ENCODE measurements at regions not wholly inside any gene's neighbourhood (a gene's known extent, or its start where the extent isn't known, plus 50 kb on each side); places are given as distances from the start of the nearest gene placed in this dataset.

GRCh38 chr2:40030456-40030975 is 251.5 kb upstream of the THUMPD2 start:
- Histone ChIP-seq H3K4me2 (ENCODE audit: low read depth, low read length) (no peak overlapping the region), H3K9ac (ENCODE audit: insufficient read depth, low read depth, low read length) (no peak overlapping the region), H3K9me3 (ENCODE audit: low read length) (peaks cover 16% of the 10 kb centered on the region), H3K79me2 (ENCODE audit: insufficient read depth, low read length) (no peaks in the 10 kb centered on the region), H3K4me1 (ENCODE audit: insufficient read depth, low read length) (no peaks in the 10 kb centered on the region), H4K20me1 (ENCODE audit: insufficient read depth, low read length) (no peaks in the 10 kb centered on the region), H3K4me3 (replicated peaks in 1 of 3; ENCODE audit: insufficient read depth in 1 of 3, low read depth in 2 of 3, low read length in 3 of 3) (no peak overlapping the region), H2AFZ (ENCODE audit: low read length) (no peak overlapping the region), H3K27me3 (ENCODE audit: control insufficient read depth in 1 of 2, insufficient read depth in 2 of 2, low read length in 2 of 2) (no peaks in the 10 kb centered on the region), H3K27ac (ENCODE audit: extremely low read length, insufficient read depth, low read length) (no peak overlapping the region), H3K36me3 (replicated peaks in 1 of 2; ENCODE audit: control insufficient read depth in 1 of 2, insufficient read depth in 2 of 2, low read length in 2 of 2) (no peaks in the 10 kb centered on the region)
- ATAC-seq (no peak), FAIRE-seq (no peak), DNase-seq (ENCODE audit: low spot score) (no peak)
- 1% methylated on average over 2 of the region's 2 CpGs for WGBS (ENCODE audit: low lambda C conversion rate)
- intact Hi-C loops (cut with micrococcal nuclease; ENCODE audit: unreplicated experiment) (no loop called here), in situ Hi-C loops (cut with HindIII; ENCODE audit: extremely low pct_ligation_motif_present, low pct_unique_long_range_greater_than_20kb) (no loop called here)
- TF ChIP-seq ZNF550 (CRISPR knock-in tag; IDR thresholded peaks at IDR 0.05; ENCODE audit: borderline replicate concordance) (no peak), KMT2A (CRISPR knock-in tag; IDR thresholded peaks at IDR 0.05) (no peak), KDM5A (IDR thresholded peaks at IDR 0.05; ENCODE audit: borderline replicate concordance, low read length) (no peak), ERF (CRISPR knock-in tag; IDR thresholded peaks at IDR 0.05) (no peak), CREM (IDR thresholded peaks at IDR 0.05) (no peak), CREM (CRISPR knock-in tag; IDR thresholded peaks at IDR 0.05) (no peak), ZNF713 (CRISPR knock-in tag; IDR thresholded peaks at IDR 0.05) (no peak), ZNF530 (CRISPR knock-in tag; IDR thresholded peaks at IDR 0.05; ENCODE audit: low read depth) (no peak), JARID2 (CRISPR knock-in tag; IDR thresholded peaks at IDR 0.05; ENCODE audit: insufficient replicate concordance) (no peak), TCF7 (IDR thresholded peaks at IDR 0.05; ENCODE audit: low read depth) (no peak), TSC22D2 (CRISPR knock-in tag; IDR thresholded peaks at IDR 0.05; ENCODE audit: borderline replicate concordance) (no peak), KLF13 (CRISPR knock-in tag; IDR thresholded peaks at IDR 0.05) (no peak), ZNF451 (CRISPR knock-in tag; IDR thresholded peaks at IDR 0.05) (no peak), CEBPB (IDR thresholded peaks at IDR 0.05; ENCODE audit: borderline replicate concordance, low read depth, low read length) (no peak), NFYC (CRISPR knock-in tag; IDR thresholded peaks at IDR 0.05) (no peak)
- TF ChIP-seq, protein P1, sequence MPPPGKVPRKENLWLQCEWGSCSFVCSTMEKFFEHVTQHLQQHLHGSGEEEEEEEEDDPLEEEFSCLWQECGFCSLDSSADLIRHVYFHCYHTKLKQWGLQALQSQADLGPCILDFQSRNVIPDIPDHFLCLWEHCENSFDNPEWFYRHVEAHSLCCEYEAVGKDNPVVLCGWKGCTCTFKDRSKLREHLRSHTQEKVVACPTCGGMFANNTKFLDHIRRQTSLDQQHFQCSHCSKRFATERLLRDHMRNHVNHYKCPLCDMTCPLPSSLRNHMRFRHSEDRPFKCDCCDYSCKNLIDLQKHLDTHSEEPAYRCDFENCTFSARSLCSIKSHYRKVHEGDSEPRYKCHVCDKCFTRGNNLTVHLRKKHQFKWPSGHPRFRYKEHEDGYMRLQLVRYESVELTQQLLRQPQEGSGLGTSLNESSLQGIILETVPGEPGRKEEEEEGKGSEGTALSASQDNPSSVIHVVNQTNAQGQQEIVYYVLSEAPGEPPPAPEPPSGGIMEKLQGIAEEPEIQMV (CRISPR knock-in tag; IDR thresholded peaks at IDR 0.05; ENCODE audit: low read depth) = no peak
- TF ChIP-seq, protein P2, sequence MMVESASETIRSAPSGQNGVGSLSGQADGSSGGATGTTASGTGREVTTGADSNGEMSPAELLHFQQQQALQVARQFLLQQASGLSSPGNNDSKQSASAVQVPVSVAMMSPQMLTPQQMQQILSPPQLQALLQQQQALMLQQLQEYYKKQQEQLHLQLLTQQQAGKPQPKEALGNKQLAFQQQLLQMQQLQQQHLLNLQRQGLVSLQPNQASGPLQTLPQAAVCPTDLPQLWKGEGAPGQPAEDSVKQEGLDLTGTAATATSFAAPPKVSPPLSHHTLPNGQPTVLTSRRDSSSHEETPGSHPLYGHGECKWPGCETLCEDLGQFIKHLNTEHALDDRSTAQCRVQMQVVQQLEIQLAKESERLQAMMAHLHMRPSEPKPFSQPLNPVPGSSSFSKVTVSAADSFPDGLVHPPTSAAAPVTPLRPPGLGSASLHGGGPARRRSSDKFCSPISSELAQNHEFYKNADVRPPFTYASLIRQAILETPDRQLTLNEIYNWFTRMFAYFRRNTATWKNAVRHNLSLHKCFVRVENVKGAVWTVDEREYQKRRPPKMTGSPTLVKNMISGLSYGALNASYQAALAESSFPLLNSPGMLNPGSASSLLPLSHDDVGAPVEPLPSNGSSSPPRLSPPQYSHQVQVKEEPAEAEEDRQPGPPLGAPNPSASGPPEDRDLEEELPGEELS (CRISPR knock-in tag; IDR thresholded peaks at IDR 0.05) = no peak
- TF ChIP-seq, protein P3, sequence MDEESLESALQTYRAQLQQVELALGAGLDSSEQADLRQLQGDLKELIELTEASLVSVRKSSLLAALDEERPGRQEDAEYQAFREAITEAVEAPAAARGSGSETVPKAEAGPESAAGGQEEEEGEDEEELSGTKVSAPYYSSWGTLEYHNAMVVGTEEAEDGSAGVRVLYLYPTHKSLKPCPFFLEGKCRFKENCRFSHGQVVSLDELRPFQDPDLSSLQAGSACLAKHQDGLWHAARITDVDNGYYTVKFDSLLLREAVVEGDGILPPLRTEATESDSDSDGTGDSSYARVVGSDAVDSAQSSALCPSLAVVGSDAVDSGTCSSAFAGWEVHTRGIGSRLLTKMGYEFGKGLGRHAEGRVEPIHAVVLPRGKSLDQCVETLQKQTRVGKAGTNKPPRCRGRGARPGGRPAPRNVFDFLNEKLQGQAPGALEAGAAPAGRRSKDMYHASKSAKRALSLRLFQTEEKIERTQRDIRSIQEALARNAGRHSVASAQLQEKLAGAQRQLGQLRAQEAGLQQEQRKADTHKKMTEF (CRISPR knock-in tag; IDR thresholded peaks at IDR 0.05) = no peak
- no TSS peak for BruUV-seq (replicated peaks)
- POLR2A ChIA-PET = no interaction called here
- CTCF ChIA-PET (ENCODE audit: low intra/inter-chr PET ratio, low total read pairs) = no interaction called here

Data from HepG2 (cell line).